ENCODE measurements at regions not wholly inside any gene's neighbourhood (a gene's known extent, or its start where the extent isn't known, plus 50 kb on each side); places are given as distances from the start of the nearest gene placed in this dataset.
"Not testable (repeated sequence)": the region's sequence is repeated elsewhere in the genome, so short reads cannot be mapped to it uniquely, and the experiment has no call there.

DNA sequence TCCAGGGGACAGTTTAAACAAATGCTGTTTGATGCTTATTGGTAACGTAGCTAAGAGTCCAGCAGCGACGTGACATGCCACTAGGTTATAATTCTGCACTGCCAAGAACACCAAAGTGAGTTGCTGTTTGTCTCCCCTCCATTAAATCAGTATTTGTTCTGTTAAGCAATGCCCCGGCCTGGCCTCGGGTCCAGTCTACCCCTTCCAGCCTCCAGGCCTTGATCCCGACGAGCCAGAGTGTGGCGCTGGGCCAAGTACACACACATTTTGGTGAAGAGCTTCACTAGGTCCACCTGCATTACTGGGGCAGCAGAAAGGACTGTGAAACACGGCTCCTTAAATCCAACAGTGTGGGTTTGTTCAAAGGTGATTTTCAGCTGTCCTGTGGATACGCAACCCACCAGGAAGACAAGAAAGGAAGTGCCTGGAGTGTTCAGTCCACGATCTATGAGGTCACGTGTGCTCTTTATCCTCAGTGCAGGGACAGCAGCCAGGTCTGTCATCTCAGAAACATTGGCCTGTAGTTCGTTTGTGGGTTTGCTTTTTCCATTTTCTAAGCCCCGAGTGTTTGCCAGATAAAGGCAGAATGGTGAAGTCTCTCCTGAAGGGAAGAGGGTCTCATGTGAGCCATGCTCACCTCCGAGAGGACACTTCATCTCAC, 58.7 kb upstream of the GPR31 start:
- TF ChIP-seq, protein P1, sequence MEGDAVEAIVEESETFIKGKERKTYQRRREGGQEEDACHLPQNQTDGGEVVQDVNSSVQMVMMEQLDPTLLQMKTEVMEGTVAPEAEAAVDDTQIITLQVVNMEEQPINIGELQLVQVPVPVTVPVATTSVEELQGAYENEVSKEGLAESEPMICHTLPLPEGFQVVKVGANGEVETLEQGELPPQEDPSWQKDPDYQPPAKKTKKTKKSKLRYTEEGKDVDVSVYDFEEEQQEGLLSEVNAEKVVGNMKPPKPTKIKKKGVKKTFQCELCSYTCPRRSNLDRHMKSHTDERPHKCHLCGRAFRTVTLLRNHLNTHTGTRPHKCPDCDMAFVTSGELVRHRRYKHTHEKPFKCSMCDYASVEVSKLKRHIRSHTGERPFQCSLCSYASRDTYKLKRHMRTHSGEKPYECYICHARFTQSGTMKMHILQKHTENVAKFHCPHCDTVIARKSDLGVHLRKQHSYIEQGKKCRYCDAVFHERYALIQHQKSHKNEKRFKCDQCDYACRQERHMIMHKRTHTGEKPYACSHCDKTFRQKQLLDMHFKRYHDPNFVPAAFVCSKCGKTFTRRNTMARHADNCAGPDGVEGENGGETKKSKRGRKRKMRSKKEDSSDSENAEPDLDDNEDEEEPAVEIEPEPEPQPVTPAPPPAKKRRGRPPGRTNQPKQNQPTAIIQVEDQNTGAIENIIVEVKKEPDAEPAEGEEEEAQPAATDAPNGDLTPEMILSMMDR (IDR thresholded peaks at IDR 0.05), result not testable (repeated sequence)
- not testable (repeated sequence) for TF ChIP-seq POLR2AphosphoS5 (IDR thresholded peaks at IDR 0.05)

All from suprapubic skin (tissue), 3 donors.